ENCODE measurements at regions not wholly inside any gene's neighbourhood (a gene's known extent, or its start where the extent isn't known, plus 50 kb on each side); places are given as distances from the start of the nearest gene placed in this dataset.

DNA sequence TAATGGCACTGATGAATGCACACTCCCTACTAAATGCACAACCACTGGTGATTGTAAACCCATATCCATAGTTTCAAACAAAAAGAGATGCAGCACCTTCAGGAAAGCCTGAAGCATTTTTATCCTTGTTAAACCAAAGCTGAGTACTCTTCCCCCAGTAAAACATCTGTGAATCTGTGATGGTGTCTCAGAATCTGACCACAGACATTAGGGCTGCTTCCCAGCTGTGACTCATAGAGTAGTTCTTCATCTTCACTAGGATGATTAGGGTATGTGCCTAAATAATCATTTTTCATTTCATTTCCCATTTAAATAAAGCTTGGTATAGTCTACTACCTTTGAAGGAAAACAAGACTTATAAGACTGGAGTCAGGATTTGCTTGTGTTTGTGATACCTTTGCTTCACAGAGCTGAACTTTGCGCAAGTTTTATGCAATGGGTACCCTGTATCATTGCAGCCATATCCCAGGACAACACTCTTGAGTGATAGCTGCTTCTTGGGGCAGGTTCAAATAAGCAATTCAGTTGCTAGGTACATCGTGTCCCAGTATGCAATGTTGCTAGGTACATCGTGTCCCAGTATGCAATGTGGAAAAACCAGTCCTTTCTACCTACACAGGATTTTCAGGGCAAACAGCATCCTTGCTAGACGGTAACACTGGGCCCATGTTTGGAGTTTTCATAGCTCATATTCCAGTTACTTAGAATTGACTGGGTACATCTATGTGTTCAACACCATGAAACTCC, 277.1 kb downstream of the IRS2 start:
- Histone ChIP-seq H3K4me2 (ENCODE audit: insufficient read depth, insufficient read length, low read length) (no peak overlapping the region), H3K14ac (ENCODE audit: insufficient read depth, low read length) (no peak overlapping the region), H3T11ph (ENCODE audit: low read length) (no peak overlapping the region), H2AFZ (ENCODE audit: low read length) (no peak overlapping the region), H3K56ac (ENCODE audit: insufficient read length, low read depth, low read length) (no peak overlapping the region), H3K79me2 (ENCODE audit: insufficient read depth, low read length) (no peaks in the 10 kb centered on the region), H2BK5ac (ENCODE audit: insufficient read length, low read length) (no peak overlapping the region), H4K20me1 (ENCODE audit: control insufficient read depth, insufficient read depth, insufficient read length) (no peaks in the 10 kb centered on the region), H3K4me1 (ENCODE audit: insufficient read depth, low read length) (no peaks in the 10 kb centered on the region), H3K18ac (ENCODE audit: insufficient read length, low read depth, low read length) (no peak overlapping the region), H3K27ac (ENCODE audit: insufficient read length, low read depth, low read length) (no peak overlapping the region), H3K9ac (ENCODE audit: extremely low read depth, insufficient read length, low read length) (no peak overlapping the region), H3K23ac (ENCODE audit: insufficient read length, low read depth, low read length) (no peak overlapping the region), H2BK120ac (ENCODE audit: low read depth, low read length, poor library complexity, severe bottlenecking) (no peak overlapping the region), H3K4ac (ENCODE audit: low read depth, low read length) (no peak overlapping the region), H2AK5ac (ENCODE audit: insufficient read length, low read length) (no peak overlapping the region), H3K9me3 (ENCODE audit: control insufficient read depth, low read depth, low read length) (no peaks in the 10 kb centered on the region), H4K8ac (replicated peaks; ENCODE audit: insufficient read length, low read depth, low read length) (no peak overlapping the region), H2BK15ac (ENCODE audit: low read depth, low read length) (no peak overlapping the region), H4K91ac (ENCODE audit: insufficient read length, low read depth, low read length) (no peak overlapping the region), H4K5ac (ENCODE audit: insufficient read length, low read depth, low read length) (no peak overlapping the region), H3K79me1 (ENCODE audit: insufficient read depth, low read depth, low read length, poor library complexity, severe bottlenecking) (no peaks in the 10 kb centered on the region), H2BK12ac (ENCODE audit: insufficient read length, low read depth, low read length) (no peak overlapping the region), H3K23me2 (ENCODE audit: insufficient read length, low read depth, low read length, poor library complexity, severe bottlenecking) (no peaks in the 10 kb centered on the region), H2BK20ac (ENCODE audit: low read depth, low read length, poor library complexity, severe bottlenecking) (no peak overlapping the region), H3K27me3 (ENCODE audit: insufficient read depth, low read length) (no peaks in the 10 kb centered on the region)
- Mint-ChIP-seq H3K9me3 (peaks cover 0 to 9% of the 10 kb centered on the region in 2 experiments; a peak in 3 of 5 replicates), H3K27ac (no peak overlapping the region), H3K36me3 (ENCODE audit: insufficient read depth in 1 of 3, low read depth in 3 of 3) (peaks cover 0 to 17% (median 3%) of the 10 kb centered on the region in 3 experiments; a peak in 5 of 7 replicates), H3K4me3 (no peak overlapping the region), H3K4me1 (peaks cover 0 to 4% of the 10 kb centered on the region in 2 experiments; a peak in 2 of 4 replicates), H3K27me3 (ENCODE audit: low read depth) (no peaks in the 10 kb centered on the region; the same call in 1 of the 2 replicates)
- DNase-seq = no peak
- TF ChIP-seq, protein P1, sequence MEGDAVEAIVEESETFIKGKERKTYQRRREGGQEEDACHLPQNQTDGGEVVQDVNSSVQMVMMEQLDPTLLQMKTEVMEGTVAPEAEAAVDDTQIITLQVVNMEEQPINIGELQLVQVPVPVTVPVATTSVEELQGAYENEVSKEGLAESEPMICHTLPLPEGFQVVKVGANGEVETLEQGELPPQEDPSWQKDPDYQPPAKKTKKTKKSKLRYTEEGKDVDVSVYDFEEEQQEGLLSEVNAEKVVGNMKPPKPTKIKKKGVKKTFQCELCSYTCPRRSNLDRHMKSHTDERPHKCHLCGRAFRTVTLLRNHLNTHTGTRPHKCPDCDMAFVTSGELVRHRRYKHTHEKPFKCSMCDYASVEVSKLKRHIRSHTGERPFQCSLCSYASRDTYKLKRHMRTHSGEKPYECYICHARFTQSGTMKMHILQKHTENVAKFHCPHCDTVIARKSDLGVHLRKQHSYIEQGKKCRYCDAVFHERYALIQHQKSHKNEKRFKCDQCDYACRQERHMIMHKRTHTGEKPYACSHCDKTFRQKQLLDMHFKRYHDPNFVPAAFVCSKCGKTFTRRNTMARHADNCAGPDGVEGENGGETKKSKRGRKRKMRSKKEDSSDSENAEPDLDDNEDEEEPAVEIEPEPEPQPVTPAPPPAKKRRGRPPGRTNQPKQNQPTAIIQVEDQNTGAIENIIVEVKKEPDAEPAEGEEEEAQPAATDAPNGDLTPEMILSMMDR (conservative IDR thresholded peaks at IDR 0.05) = no peak
- WGBS (ENCODE audit: extremely low coverage, insufficient read length, low lambda C conversion rate) = no CpG with 5 or more reads among the region's 4 CpGs

All from H9 (cell line).